Liver (tissue), 8 donors: ENCODE measurements at regions not wholly inside any gene's neighbourhood (a gene's known extent, or its start where the extent isn't known, plus 50 kb on each side); places are given as distances from the start of the nearest gene placed in this dataset.

ENCODE experiments used
- DNase-seq: peaks from one replicate; pipeline ENCODE4 v3.0.0-alpha.2; 2017; ENCODE audit warnings: low spot score
- H3K27ac ChIP-seq, 2 donors: one replicate each; pipeline ENCODE4 v1.7.0; 2013; ENCODE audit warnings: inconsistent platforms in 2 of 2, low read length in 2 of 2, control low read depth in 1 of 2, low read depth in 1 of 2, mild to moderate bottlenecking in 1 of 2
- H3K27me3 ChIP-seq, 4 donors: one replicate each; pipeline versions ENCODE4 v1.6.1 to v1.7.0; 2013; ENCODE audit warnings: low read length in 3 of 4, inconsistent platforms in 1 of 4, mild to moderate bottlenecking in 1 of 4, moderate library complexity in 1 of 4; ENCODE audit not compliant: control insufficient read depth in 4 of 4, insufficient read depth in 4 of 4
- H3K36me3 ChIP-seq, 4 donors: one replicate each; pipeline versions ENCODE4 v1.6.1 to v1.7.0; 2013; ENCODE audit warnings: low read length in 3 of 4, mild to moderate bottlenecking in 3 of 4, low read depth in 1 of 4, moderate library complexity in 1 of 4; ENCODE audit not compliant: control insufficient read depth in 4 of 4, insufficient read depth in 3 of 4
- H3K4me1 ChIP-seq, 4 donors: one replicate each; pipeline versions ENCODE4 v1.6.1 to v1.7.0; 2013; ENCODE audit warnings: low read length in 3 of 4, mild to moderate bottlenecking in 3 of 4, moderate library complexity in 1 of 4; ENCODE audit not compliant: control insufficient read depth in 4 of 4, insufficient read depth in 4 of 4
- H3K4me3 ChIP-seq, 3 donors: one replicate each; pipeline versions ENCODE4 v1.6.1 to v1.7.0; 2013; ENCODE audit warnings: low read length in 3 of 3, control low read depth in 1 of 3, low read depth in 1 of 3, mild to moderate bottlenecking in 1 of 3
- H3K9ac ChIP-seq, 2 donors: one replicate each; pipeline ENCODE4 v1.7.0; 2013; ENCODE audit warnings: low read length in 2 of 2, mild to moderate bottlenecking in 2 of 2, moderate library complexity in 2 of 2, control low read depth in 1 of 2, low read depth in 1 of 2
- H3K9me3 ChIP-seq, 4 donors: one replicate each; pipeline versions ENCODE4 v1.6.1 to v1.7.0; 2013; ENCODE audit warnings: low read length in 3 of 4; ENCODE audit not compliant: control insufficient read depth in 4 of 4
- EGR1 ChIP-seq, 2 donors: IDR thresholded peaks; 2 replicates each; pipeline ENCODE4 v1.6.1; 2016 to 2018; ENCODE audit warnings: antibody characterized with exemption in 2 of 2, low read depth in 2 of 2
- FOXA1 ChIP-seq: IDR thresholded peaks from 2 replicates; pipeline ENCODE4 v1.6.1; 2016; ENCODE audit warnings: antibody characterized with exemption
- FOXA2 ChIP-seq: IDR thresholded peaks from 2 replicates; pipeline ENCODE4 v1.6.1; 2016; ENCODE audit warnings: antibody characterized with exemption
- GABPA ChIP-seq, 2 donors: IDR thresholded peaks in 1 of 2; conservative IDR thresholded peaks in 1 of 2; 2 replicates each; pipeline ENCODE4 v1.6.1; 2016; ENCODE audit warnings: antibody characterized with exemption in 2 of 2, mild to moderate bottlenecking in 1 of 2, moderate library complexity in 1 of 2
- HNF4A ChIP-seq, 2 donors: conservative IDR thresholded peaks; 2 replicates each; pipeline ENCODE4 v1.6.1; 2016; ENCODE audit warnings: antibody characterized with exemption in 2 of 2, mild to moderate bottlenecking in 2 of 2
- HNF4G ChIP-seq: IDR thresholded peaks from 2 replicates; pipeline ENCODE4 v1.6.1; 2016; ENCODE audit warnings: antibody characterized with exemption
- JUND ChIP-seq, 2 donors: IDR thresholded peaks; 2 replicates each; pipeline ENCODE4 v1.6.1; 2016; ENCODE audit warnings: antibody characterized with exemption in 2 of 2
- NR2F2 ChIP-seq: IDR thresholded peaks from 2 replicates; pipeline ENCODE4 v1.6.1; 2016; ENCODE audit warnings: antibody characterized with exemption
- RAD21 ChIP-seq, 2 donors: IDR thresholded peaks; 2 replicates each; pipeline ENCODE4 v1.6.1; 2016; ENCODE audit warnings: antibody characterized with exemption in 2 of 2, mild to moderate bottlenecking in 2 of 2
- RXRA ChIP-seq, 2 donors: IDR thresholded peaks; 2 replicates each; pipeline ENCODE4 v1.6.1; 2017 to 2018; ENCODE audit warnings: antibody characterized with exemption in 2 of 2, mild to moderate bottlenecking in 1 of 2
- SP1 ChIP-seq: IDR thresholded peaks from 2 replicates; pipeline ENCODE4 v1.6.1; 2018; ENCODE audit warnings: antibody characterized with exemption, mild to moderate bottlenecking
- TAF1 ChIP-seq: conservative IDR thresholded peaks from 2 replicates; pipeline ENCODE4 v1.6.1; 2016; ENCODE audit warnings: antibody characterized with exemption, mild to moderate bottlenecking
- YY1 ChIP-seq: IDR thresholded peaks from 2 replicates; pipeline ENCODE4 v1.6.1; 2016; ENCODE audit warnings: antibody characterized with exemption, mild to moderate bottlenecking
- WGBS: extraction: QIAGEN DNeasy Blood & Tissue Kit; methylation state at CpG from one replicate; pipeline ENCODE4 v1.1.7; 2013; 5-methylcytosine and 5-hydroxymethylcytosine counted together
- TF ChIP-seq, protein P1 (sequence below): IDR thresholded peaks from 2 replicates; pipeline ENCODE4 v1.6.1; 2016; ENCODE audit warnings: antibody characterized with exemption
- TF ChIP-seq, protein P2 (sequence below): IDR thresholded peaks from 2 replicates; pipeline ENCODE4 v1.6.1; 2016; ENCODE audit warnings: antibody characterized with exemption, mild to moderate bottlenecking
- TF ChIP-seq, protein P3 (sequence below): IDR thresholded peaks from 2 replicates; pipeline ENCODE4 v1.6.1; 2016; ENCODE audit warnings: antibody characterized with exemption
- TF ChIP-seq, protein P4 (sequence below): fragments of 150-350 bp; IDR thresholded peaks from 2 replicates; pipeline ENCODE4 v1.5.1; 2017; ENCODE audit warnings: improper control_type of control experiment, low read depth, low read length; ENCODE audit not compliant: missing input control
- TF ChIP-seq, protein P5 (sequence below): IDR thresholded peaks from 2 replicates; pipeline ENCODE4 v1.6.1; 2016; ENCODE audit warnings: antibody characterized with exemption
- donor health status: healthy.
- donor health status: healthy.
- donor health status: healthy.
- donor health status: healthy.
- donor health status: healthy.

DNA sequence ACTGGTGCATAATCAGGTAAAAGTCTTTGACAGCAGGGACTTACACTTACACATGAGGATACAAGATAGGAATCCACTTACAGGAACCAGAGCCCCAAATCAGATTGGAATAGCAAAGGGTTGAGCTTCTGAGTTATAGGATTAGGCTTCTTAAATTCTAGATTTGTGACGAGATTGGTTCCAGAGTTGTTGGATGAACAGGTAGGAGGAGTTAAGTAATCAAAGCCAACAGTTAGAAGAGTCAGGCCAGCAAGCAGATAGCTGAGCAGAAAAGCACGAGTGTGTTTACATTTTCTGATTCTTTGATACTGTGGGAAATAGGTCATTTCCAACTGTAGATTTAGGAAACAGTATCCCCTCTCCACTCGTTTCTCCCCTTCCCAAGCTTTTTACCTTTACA lies 167.0 kb downstream of the MDFIC start:
- Histone ChIP-seq H3K36me3 (no peaks in the 10 kb centered on the region), H3K27ac (peak overlapping the region; percentile 74 to 78), H3K27me3 (no peaks in the 10 kb centered on the region), H3K9me3 (no peaks in the 10 kb centered on the region), H3K4me1 (peaks cover 3 to 23% (median 16%) of the 10 kb centered on the region in 4 donors), H3K4me3 (peak overlapping the region in 1 of 3 donors; percentile 4), H3K9ac (peak overlapping the region in 1 of 2 donors; percentile 71)
- WGBS, result 35% methylated on average over 3 of the region's 3 CpGs
- TF ChIP-seq SP1, result peak; percentile 44
- peak in 1 of 2 donors; percentile 56 for TF ChIP-seq JUND (IDR thresholded peaks at IDR 0.05)
- peak; percentile 49 to 53 for TF ChIP-seq RAD21 (IDR thresholded peaks at IDR 0.05)
- peak; percentile 73 for TF ChIP-seq FOXA1
- peak in 1 of 2 donors; percentile 39 for TF ChIP-seq EGR1 (IDR thresholded peaks at IDR 0.05; ENCODE audit: low read depth in 2 of 2)
- TF ChIP-seq, protein P1, sequence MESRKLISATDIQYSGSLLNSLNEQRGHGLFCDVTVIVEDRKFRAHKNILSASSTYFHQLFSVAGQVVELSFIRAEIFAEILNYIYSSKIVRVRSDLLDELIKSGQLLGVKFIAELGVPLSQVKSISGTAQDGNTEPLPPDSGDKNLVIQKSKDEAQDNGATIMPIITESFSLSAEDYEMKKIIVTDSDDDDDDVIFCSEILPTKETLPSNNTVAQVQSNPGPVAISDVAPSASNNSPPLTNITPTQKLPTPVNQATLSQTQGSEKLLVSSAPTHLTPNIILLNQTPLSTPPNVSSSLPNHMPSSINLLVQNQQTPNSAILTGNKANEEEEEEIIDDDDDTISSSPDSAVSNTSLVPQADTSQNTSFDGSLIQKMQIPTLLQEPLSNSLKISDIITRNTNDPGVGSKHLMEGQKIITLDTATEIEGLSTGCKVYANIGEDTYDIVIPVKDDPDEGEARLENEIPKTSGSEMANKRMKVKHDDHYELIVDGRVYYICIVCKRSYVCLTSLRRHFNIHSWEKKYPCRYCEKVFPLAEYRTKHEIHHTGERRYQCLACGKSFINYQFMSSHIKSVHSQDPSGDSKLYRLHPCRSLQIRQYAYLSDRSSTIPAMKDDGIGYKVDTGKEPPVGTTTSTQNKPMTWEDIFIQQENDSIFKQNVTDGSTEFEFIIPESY, result peak; percentile 35
- TF ChIP-seq YY1, result peak; percentile 20
- TF ChIP-seq, protein P2, sequence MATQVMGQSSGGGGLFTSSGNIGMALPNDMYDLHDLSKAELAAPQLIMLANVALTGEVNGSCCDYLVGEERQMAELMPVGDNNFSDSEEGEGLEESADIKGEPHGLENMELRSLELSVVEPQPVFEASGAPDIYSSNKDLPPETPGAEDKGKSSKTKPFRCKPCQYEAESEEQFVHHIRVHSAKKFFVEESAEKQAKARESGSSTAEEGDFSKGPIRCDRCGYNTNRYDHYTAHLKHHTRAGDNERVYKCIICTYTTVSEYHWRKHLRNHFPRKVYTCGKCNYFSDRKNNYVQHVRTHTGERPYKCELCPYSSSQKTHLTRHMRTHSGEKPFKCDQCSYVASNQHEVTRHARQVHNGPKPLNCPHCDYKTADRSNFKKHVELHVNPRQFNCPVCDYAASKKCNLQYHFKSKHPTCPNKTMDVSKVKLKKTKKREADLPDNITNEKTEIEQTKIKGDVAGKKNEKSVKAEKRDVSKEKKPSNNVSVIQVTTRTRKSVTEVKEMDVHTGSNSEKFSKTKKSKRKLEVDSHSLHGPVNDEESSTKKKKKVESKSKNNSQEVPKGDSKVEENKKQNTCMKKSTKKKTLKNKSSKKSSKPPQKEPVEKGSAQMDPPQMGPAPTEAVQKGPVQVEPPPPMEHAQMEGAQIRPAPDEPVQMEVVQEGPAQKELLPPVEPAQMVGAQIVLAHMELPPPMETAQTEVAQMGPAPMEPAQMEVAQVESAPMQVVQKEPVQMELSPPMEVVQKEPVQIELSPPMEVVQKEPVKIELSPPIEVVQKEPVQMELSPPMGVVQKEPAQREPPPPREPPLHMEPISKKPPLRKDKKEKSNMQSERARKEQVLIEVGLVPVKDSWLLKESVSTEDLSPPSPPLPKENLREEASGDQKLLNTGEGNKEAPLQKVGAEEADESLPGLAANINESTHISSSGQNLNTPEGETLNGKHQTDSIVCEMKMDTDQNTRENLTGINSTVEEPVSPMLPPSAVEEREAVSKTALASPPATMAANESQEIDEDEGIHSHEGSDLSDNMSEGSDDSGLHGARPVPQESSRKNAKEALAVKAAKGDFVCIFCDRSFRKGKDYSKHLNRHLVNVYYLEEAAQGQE, result no peak
- TF ChIP-seq HNF4A (conservative IDR thresholded peaks at IDR 0.05), result peak; percentile 44 to 54
- TF ChIP-seq RXRA (IDR thresholded peaks at IDR 0.05), result peak; percentile 13 to 68
- TF ChIP-seq, protein P3, sequence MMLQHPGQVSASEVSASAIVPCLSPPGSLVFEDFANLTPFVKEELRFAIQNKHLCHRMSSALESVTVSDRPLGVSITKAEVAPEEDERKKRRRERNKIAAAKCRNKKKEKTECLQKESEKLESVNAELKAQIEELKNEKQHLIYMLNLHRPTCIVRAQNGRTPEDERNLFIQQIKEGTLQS, result no peak
- TF ChIP-seq HNF4G, result no peak
- TF ChIP-seq, protein P4, sequence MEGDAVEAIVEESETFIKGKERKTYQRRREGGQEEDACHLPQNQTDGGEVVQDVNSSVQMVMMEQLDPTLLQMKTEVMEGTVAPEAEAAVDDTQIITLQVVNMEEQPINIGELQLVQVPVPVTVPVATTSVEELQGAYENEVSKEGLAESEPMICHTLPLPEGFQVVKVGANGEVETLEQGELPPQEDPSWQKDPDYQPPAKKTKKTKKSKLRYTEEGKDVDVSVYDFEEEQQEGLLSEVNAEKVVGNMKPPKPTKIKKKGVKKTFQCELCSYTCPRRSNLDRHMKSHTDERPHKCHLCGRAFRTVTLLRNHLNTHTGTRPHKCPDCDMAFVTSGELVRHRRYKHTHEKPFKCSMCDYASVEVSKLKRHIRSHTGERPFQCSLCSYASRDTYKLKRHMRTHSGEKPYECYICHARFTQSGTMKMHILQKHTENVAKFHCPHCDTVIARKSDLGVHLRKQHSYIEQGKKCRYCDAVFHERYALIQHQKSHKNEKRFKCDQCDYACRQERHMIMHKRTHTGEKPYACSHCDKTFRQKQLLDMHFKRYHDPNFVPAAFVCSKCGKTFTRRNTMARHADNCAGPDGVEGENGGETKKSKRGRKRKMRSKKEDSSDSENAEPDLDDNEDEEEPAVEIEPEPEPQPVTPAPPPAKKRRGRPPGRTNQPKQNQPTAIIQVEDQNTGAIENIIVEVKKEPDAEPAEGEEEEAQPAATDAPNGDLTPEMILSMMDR, result no peak
- TF ChIP-seq NR2F2, result no peak
- TF ChIP-seq FOXA2, result peak; percentile 79
- TF ChIP-seq, protein P5, sequence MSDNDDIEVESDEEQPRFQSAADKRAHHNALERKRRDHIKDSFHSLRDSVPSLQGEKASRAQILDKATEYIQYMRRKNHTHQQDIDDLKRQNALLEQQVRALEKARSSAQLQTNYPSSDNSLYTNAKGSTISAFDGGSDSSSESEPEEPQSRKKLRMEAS, result peak; percentile 46
- DNase-seq, result no peak

DNA sequence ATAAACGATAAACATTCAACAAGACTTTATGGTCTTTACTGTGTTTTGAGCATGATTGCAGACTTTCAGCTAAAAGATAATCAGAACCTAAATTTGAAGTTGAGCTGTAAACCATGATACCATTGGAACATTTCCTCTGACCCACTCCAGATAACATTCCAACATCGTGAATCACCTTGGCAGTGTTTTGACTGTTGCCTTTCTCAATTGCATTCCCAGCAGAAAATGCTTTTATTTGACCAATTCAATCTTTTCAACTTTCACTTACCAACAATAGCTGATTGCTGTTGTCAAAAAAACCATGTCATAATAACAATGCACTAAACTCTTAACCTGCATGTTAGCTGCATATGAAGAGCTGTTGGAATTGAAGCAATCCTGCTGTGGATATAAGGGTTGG lies 165.5 kb downstream of the MDFIC start:
- Histone ChIP-seq H3K4me1 (peaks cover 3 to 23% (median 16%) of the 10 kb centered on the region in 4 donors), H3K9ac (peak overlapping the region in 1 of 2 donors; percentile 58), H3K36me3 (no peaks in the 10 kb centered on the region), H3K9me3 (no peaks in the 10 kb centered on the region), H3K4me3 (no peak overlapping the region), H3K27ac (peak overlapping the region; percentile 74 to 78), H3K27me3 (no peaks in the 10 kb centered on the region)
- 28% methylated on average over 2 of the region's 2 CpGs for WGBS
- DNase-seq, result no peak
- TF ChIP-seq HNF4G, result no peak
- TF ChIP-seq FOXA2, result peak; percentile 62
- no peak for TF ChIP-seq GABPA (IDR thresholded peaks at IDR 0.05 in 1 of 2, conservative IDR thresholded peaks at IDR 0.05 in 1 of 2)
- peak; percentile 38 to 85 for TF ChIP-seq RXRA (IDR thresholded peaks at IDR 0.05)
- TF ChIP-seq, protein P1, result no peak
- TF ChIP-seq TAF1, result no peak
- TF ChIP-seq NR2F2, result peak; percentile 24
- peak; percentile 80 for TF ChIP-seq SP1
- peak; percentile 19 for TF ChIP-seq FOXA1
- TF ChIP-seq EGR1 (IDR thresholded peaks at IDR 0.05; ENCODE audit: low read depth in 2 of 2), result no peak
- peak; percentile 34 to 64 for TF ChIP-seq HNF4A (conservative IDR thresholded peaks at IDR 0.05)
- TF ChIP-seq, protein P3, result peak; percentile 87
- TF ChIP-seq, protein P4, result no peak
- peak; percentile 72 for TF ChIP-seq YY1
- TF ChIP-seq JUND (IDR thresholded peaks at IDR 0.05), result peak; percentile 99
